A673 (cell line): ENCODE measurements at regions not wholly inside any gene's neighbourhood (a gene's known extent, or its start where the extent isn't known, plus 50 kb on each side); places are given as distances from the start of the nearest gene placed in this dataset.

Experiments
- EZH2 ChIP-seq: fragments of 200-600 bp; sonication (generic); IDR thresholded peaks from 2 replicates; pipeline ENCODE4 v1.6.1; 2017; ENCODE audit warnings: borderline replicate concordance, low read depth, mild to moderate bottlenecking, mixed read lengths, antibody characterized with exemption, low read length; ENCODE audit not compliant: poor library complexity, severe bottlenecking
- TF ChIP-seq, protein P1 (sequence below): fragments of 300-800, 200-600 bp; sonication (generic); conservative IDR thresholded peaks from 2 replicates; pipeline ENCODE4 v1.5.1; 2017; ENCODE audit warnings: low read depth, mild to moderate bottlenecking, antibody characterized with exemption, low read length, moderate library complexity, mixed read lengths

DNA sequence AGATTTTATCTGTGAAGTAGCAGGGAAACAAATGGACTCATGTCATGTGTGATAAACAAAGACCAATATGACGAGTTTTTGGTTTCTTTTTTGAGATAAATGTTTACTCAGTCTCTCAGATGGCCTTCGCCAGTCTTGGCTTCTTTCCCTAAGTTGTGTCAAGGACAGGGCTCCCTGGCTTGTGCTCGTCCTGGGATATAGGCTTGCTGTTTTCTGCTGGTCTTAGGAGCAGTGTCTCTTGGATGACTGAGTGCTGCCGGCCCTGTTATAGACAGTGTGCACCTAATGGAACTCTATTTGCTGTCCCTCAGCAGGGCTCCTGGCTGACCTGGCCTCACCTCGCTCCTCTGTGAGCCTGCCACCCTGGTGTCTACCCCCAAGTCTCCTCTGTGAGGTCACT is 324.1 kb upstream of the SYNCRIP start:
- TF ChIP-seq, protein P1, sequence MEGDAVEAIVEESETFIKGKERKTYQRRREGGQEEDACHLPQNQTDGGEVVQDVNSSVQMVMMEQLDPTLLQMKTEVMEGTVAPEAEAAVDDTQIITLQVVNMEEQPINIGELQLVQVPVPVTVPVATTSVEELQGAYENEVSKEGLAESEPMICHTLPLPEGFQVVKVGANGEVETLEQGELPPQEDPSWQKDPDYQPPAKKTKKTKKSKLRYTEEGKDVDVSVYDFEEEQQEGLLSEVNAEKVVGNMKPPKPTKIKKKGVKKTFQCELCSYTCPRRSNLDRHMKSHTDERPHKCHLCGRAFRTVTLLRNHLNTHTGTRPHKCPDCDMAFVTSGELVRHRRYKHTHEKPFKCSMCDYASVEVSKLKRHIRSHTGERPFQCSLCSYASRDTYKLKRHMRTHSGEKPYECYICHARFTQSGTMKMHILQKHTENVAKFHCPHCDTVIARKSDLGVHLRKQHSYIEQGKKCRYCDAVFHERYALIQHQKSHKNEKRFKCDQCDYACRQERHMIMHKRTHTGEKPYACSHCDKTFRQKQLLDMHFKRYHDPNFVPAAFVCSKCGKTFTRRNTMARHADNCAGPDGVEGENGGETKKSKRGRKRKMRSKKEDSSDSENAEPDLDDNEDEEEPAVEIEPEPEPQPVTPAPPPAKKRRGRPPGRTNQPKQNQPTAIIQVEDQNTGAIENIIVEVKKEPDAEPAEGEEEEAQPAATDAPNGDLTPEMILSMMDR, result no peak
- no peak for TF ChIP-seq EZH2
